Right lobe of liver (tissue), 4 donors: ENCODE measurements at regions not wholly inside any gene's neighbourhood (a gene's known extent, or its start where the extent isn't known, plus 50 kb on each side); places are given as distances from the start of the nearest gene placed in this dataset.

Experiments
- CTCF ChIP-seq, 4 donors: fragments of 200-600 bp in 3 of 4; fragments of 450-650 bp in 1 of 4; IDR thresholded peaks; one replicate each; pipeline versions ENCODE4 v1.5.1 to v1.8.0; 2016 to 2022; ENCODE audit warnings: antibody characterized with exemption in 4 of 4, mild to moderate bottlenecking in 2 of 4
- POLR2A ChIP-seq: fragments of 450-650 bp; IDR thresholded peaks from one replicate; pipeline ENCODE4 v1.6.1; 2017; ENCODE audit warnings: antibody characterized with exemption, mild to moderate bottlenecking
- donor health status: DM: no; HTN: no; CAD: no.
- donor health status: DM: no; HTN: no; CAD: no.
- donor health status: DM: no; HTN: yes; CAD: no.

- TF ChIP-seq CTCF (IDR thresholded peaks at IDR 0.05) (no peak), POLR2A (no peak)
Observed at GRCh38 chrX:6906608-6907007, 240.9 kb upstream of the STS start.
